Activated naive CD4-positive, alpha-beta T cell treated with anti-CD3 and anti-CD28 coated beads, Interleukin-2, amount 10 ng/mL, durations not matched to agents 7 days and 5 days (primary cell): ENCODE measurements at regions not wholly inside any gene's neighbourhood (a gene's known extent, or its start where the extent isn't known, plus 50 kb on each side); places are given as distances from the start of the nearest gene placed in this dataset.

ENCODE experiments used
- CTCF ChIA-PET: fragments of 350-600 bp; sonication (Branson Sonifier 250); formaldehyde crosslinking; loops from one replicate; lab custom pipeline; 2021; ENCODE audit warnings: antibody characterized with exemption; lab: Charles Lee
- DNase-seq: peaks from one replicate; pipeline ENCODE4 v3.0.0-alpha.2; 2020
- H3K27ac Mint-ChIP-seq: one replicate; pipeline ENCODE4 v1.8.0; 2021; ENCODE audit warnings: mild to moderate bottlenecking, moderate library complexity, mixed read lengths
- H3K27me3 Mint-ChIP-seq: one replicate; pipeline ENCODE4 v1.8.0; 2021; ENCODE audit warnings: mild to moderate bottlenecking, mixed read lengths
- H3K36me3 Mint-ChIP-seq: one replicate; pipeline ENCODE4 v1.8.0; 2021; ENCODE audit warnings: mixed read lengths
- H3K4me1 Mint-ChIP-seq: one replicate; pipeline ENCODE4 v1.8.0; 2021; ENCODE audit warnings: mixed read lengths
- H3K4me3 Mint-ChIP-seq: one replicate; pipeline ENCODE4 v1.8.0; 2021; ENCODE audit warnings: mild to moderate bottlenecking, moderate library complexity, mixed read lengths
- H3K9me3 Mint-ChIP-seq: one replicate; pipeline ENCODE4 v1.8.0; 2021; ENCODE audit warnings: mixed read lengths

GRCh38 chr13:47184321-47184720 lies 287.5 kb upstream of the HTR2A start:
- CTCF ChIA-PET, result no interaction called here
- no peak for DNase-seq

GRCh38 chr13:47179321-47179720 lies 282.5 kb upstream of the HTR2A start:
- Mint-ChIP-seq H3K27me3 (no peaks in the 10 kb centered on the region), H3K4me3 (no peak overlapping the region), H3K9me3 (no peaks in the 10 kb centered on the region), H3K36me3 (no peaks in the 10 kb centered on the region), H3K27ac (no peak overlapping the region), H3K4me1 (no peaks in the 10 kb centered on the region)
- no peak for DNase-seq
- CTCF ChIA-PET, result no interaction called here

More at GRCh38 chr13:47184321-47184720, 287.5 kb upstream of the HTR2A start:
- Mint-ChIP-seq H3K36me3 (no peaks in the 10 kb centered on the region), H3K4me1 (no peaks in the 10 kb centered on the region), H3K27me3 (no peaks in the 10 kb centered on the region), H3K9me3 (no peaks in the 10 kb centered on the region), H3K4me3 (no peak overlapping the region), H3K27ac (no peak overlapping the region)

DNA sequence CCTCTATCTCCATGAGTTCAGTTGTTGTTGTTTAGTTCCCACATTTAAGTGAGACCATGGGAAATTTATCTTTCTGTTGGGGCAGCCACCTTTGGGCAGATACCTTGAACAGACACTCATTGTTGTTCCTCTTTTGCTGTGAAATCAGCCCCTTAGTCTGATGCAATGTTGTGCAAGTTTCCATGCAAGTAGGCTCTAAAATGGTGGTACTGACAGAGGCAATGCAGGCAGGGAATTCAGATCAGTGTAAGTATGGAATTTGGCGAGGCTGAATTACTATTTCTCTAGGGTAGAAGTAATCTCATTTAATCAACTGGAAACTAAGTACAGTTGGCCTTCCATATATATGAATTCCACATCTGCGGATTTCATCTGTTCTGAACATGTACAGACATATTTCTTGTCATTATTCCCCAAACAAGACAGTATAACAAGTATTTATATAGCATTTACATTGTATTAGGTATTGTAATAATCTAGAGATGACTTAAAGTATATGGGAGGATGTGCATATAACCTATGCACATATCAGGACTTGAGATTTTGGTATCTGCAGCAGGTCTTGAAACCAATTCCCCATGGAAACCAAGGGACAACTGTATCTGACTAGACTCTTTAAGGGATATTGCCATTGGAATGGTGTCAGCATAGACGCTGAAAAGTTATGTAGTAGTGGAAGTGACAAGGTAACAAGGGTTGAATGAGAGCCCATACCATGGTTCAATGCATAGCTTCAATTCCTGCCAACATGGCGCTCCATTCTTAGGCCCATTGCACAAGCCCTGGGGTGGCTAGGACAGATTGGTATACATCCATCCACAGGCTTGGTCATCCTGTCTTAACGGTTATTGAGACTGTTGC lies 281.5 kb upstream of the HTR2A start:
- CTCF ChIA-PET, result no interaction called here
- no peak for DNase-seq
- H3K9me3 Mint-ChIP-seq, result no peaks in the 10 kb centered on the region
- H3K27me3 Mint-ChIP-seq, result no peaks in the 10 kb centered on the region
- H3K36me3 Mint-ChIP-seq, result no peaks in the 10 kb centered on the region
- H3K4me3 Mint-ChIP-seq, result no peak overlapping the region
- H3K27ac Mint-ChIP-seq, result no peak overlapping the region
- no peaks in the 10 kb centered on the region for H3K4me1 Mint-ChIP-seq

- CTCF ChIA-PET, result no interaction called here
- no peak for DNase-seq
- no peak overlapping the region for H3K27ac Mint-ChIP-seq
Observed at GRCh38 chr13:47175172-47175866, 278.5 kb upstream of the HTR2A start.

GRCh38 chr13:47170971-47171370 lies 274.1 kb upstream of the HTR2A start:
- no peaks in the 10 kb centered on the region for H3K4me1 Mint-ChIP-seq
- H3K4me3 Mint-ChIP-seq, result no peak overlapping the region
- no peaks in the 10 kb centered on the region for H3K36me3 Mint-ChIP-seq
- no peaks in the 10 kb centered on the region for H3K9me3 Mint-ChIP-seq
- H3K27me3 Mint-ChIP-seq, result no peaks in the 10 kb centered on the region
- no peak for DNase-seq
- H3K27ac Mint-ChIP-seq, result no peak overlapping the region
- CTCF ChIA-PET, result no interaction called here

More at GRCh38 chr13:47175172-47175866, 278.5 kb upstream of the HTR2A start:
- Mint-ChIP-seq H3K27me3 (no peaks in the 10 kb centered on the region), H3K36me3 (no peaks in the 10 kb centered on the region), H3K4me3 (no peak overlapping the region), H3K9me3 (no peaks in the 10 kb centered on the region), H3K4me1 (no peaks in the 10 kb centered on the region)

- no peaks in the 10 kb centered on the region for H3K9me3 Mint-ChIP-seq
- DNase-seq, result no peak
- no peaks in the 10 kb centered on the region for H3K4me1 Mint-ChIP-seq
- no peaks in the 10 kb centered on the region for H3K36me3 Mint-ChIP-seq
- H3K27ac Mint-ChIP-seq, result no peak overlapping the region
- CTCF ChIA-PET, result no interaction called here
- no peak overlapping the region for H3K4me3 Mint-ChIP-seq
- no peaks in the 10 kb centered on the region for H3K27me3 Mint-ChIP-seq
Observed at GRCh38 chr13:47168618-47169017, 271.8 kb upstream of the HTR2A start.

DNA sequence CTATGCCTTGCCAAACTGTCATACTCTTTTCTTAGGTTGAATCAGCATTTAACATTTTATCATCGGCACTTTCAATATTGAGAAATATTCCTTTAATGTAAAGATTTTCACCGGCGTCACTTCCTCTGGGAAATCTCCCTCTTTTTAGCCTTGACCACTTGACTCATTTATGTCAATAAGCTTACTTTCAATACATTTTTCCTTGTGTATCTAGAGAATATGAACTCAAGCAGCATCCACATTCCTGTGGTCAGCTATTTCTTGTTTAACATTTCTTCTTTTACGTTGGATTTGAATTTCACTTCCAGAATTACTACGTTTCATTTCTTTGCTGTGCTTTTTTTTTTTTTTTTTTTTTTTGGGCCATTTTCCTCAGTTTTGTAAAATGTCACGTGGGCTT lies 271.2 kb upstream of the HTR2A start:
- Mint-ChIP-seq H3K9me3 (no peaks in the 10 kb centered on the region), H3K27ac (no peak overlapping the region), H3K36me3 (no peaks in the 10 kb centered on the region), H3K4me3 (no peak overlapping the region), H3K27me3 (no peaks in the 10 kb centered on the region), H3K4me1 (no peaks in the 10 kb centered on the region)
- CTCF ChIA-PET, result no interaction called here
- no peak for DNase-seq

DNA sequence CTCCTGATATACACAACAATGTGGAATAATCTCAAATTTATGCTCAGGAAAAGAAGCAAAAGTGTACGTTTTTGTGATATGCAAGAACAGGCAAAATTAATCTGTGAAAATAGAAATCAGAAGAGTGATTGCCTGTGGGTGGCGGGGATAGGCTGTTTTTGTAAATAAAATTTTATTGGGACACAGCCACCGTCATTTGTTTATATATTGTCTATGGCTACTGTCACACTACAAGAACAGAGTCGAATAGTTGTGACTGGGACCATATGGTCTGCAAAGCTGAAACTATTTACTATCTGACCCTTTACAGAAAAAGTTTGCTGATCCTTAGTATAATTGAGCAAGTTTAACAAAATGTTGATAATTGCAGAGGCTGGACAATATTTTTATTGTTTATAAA lies 269.5 kb upstream of the HTR2A start:
- CTCF ChIA-PET, result no interaction called here
- Mint-ChIP-seq H3K9me3 (no peaks in the 10 kb centered on the region), H3K4me1 (no peaks in the 10 kb centered on the region), H3K36me3 (no peaks in the 10 kb centered on the region), H3K27ac (no peak overlapping the region), H3K27me3 (no peaks in the 10 kb centered on the region), H3K4me3 (no peak overlapping the region)
- no peak for DNase-seq

- H3K9me3 Mint-ChIP-seq, result peaks cover 6% of the 10 kb centered on the region
- no peaks in the 10 kb centered on the region for H3K4me1 Mint-ChIP-seq
- no peaks in the 10 kb centered on the region for H3K36me3 Mint-ChIP-seq
- H3K27me3 Mint-ChIP-seq, result no peaks in the 10 kb centered on the region
- H3K4me3 Mint-ChIP-seq, result no peak overlapping the region
- no peak for DNase-seq
- CTCF ChIA-PET, result no interaction called here
- H3K27ac Mint-ChIP-seq, result no peak overlapping the region
Observed at GRCh38 chr13:47159853-47160550, 263.1 kb upstream of the HTR2A start.

GRCh38 chr13:47158593-47158992 lies 261.7 kb upstream of the HTR2A start:
- DNase-seq, result no peak
- no peaks in the 10 kb centered on the region for H3K27me3 Mint-ChIP-seq
- CTCF ChIA-PET, result no interaction called here
- no peak overlapping the region for H3K4me3 Mint-ChIP-seq
- H3K4me1 Mint-ChIP-seq, result no peaks in the 10 kb centered on the region
- no peaks in the 10 kb centered on the region for H3K36me3 Mint-ChIP-seq
- H3K27ac Mint-ChIP-seq, result no peak overlapping the region
- H3K9me3 Mint-ChIP-seq, result peaks cover 6% of the 10 kb centered on the region

- Mint-ChIP-seq H3K4me3 (no peak overlapping the region), H3K9me3 (no peaks in the 10 kb centered on the region), H3K27ac (no peak overlapping the region), H3K36me3 (no peaks in the 10 kb centered on the region), H3K27me3 (peaks cover 4% of the 10 kb centered on the region), H3K4me1 (no peaks in the 10 kb centered on the region)
- CTCF ChIA-PET, result interaction anchor here (0.6 kb wide), 1 partner anchor 579 kb away, joined by 3 read pairs; no protein-coding TSS in a partner anchor
- no peak for DNase-seq
Observed at GRCh38 chr13:47148543-47148942, 251.7 kb upstream of the HTR2A start.

- H3K27me3 Mint-ChIP-seq, result peaks cover 4% of the 10 kb centered on the region
- no peak for DNase-seq
- H3K9me3 Mint-ChIP-seq, result no peaks in the 10 kb centered on the region
- no peaks in the 10 kb centered on the region for H3K4me1 Mint-ChIP-seq
- CTCF ChIA-PET, result no interaction called here
- no peaks in the 10 kb centered on the region for H3K36me3 Mint-ChIP-seq
- no peak overlapping the region for H3K27ac Mint-ChIP-seq
- no peak overlapping the region for H3K4me3 Mint-ChIP-seq
Observed at GRCh38 chr13:47147812-47148119, 250.9 kb upstream of the HTR2A start.

GRCh38 chr13:47146991-47147811 lies 250.3 kb upstream of the HTR2A start:
- Mint-ChIP-seq H3K9me3 (no peaks in the 10 kb centered on the region), H3K36me3 (no peaks in the 10 kb centered on the region), H3K4me3 (no peak overlapping the region), H3K4me1 (no peaks in the 10 kb centered on the region), H3K27me3 (peaks cover 4% of the 10 kb centered on the region), H3K27ac (no peak overlapping the region)
- DNase-seq, result no peak
- CTCF ChIA-PET, result no interaction called here

DNA sequence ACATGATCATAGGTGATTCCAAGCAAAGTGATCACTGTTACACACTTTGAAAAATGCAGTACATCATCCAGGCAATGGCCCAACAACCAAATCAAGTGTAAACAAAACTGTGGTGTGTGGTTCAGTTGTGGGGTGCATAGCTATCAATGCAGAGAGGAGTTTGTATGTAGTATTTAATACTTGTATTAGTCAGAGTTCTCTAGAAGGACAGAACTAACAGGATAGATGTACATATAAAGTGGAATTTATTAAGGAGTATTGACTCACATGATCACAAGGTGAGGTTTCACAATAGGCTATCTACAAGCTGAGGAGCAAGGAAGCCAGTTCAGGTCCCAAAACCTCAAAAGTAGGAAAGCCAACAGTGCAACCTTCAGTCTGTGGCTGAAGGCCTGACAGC lies 249.3 kb upstream of the HTR2A start:
- DNase-seq, result no peak
- CTCF ChIA-PET, result no interaction called here
- Mint-ChIP-seq H3K36me3 (no peaks in the 10 kb centered on the region), H3K27me3 (peaks cover 4% of the 10 kb centered on the region), H3K4me3 (no peak overlapping the region), H3K27ac (no peak overlapping the region), H3K4me1 (no peaks in the 10 kb centered on the region), H3K9me3 (no peaks in the 10 kb centered on the region)
